DOHH2 (cell line): ENCODE measurements at regions not wholly inside any gene's neighbourhood (a gene's known extent, or its start where the extent isn't known, plus 50 kb on each side); places are given as distances from the start of the nearest gene placed in this dataset.

ENCODE experiments used
- H3F3A ChIP-seq: fragments of 200-600 bp; sonication (generic), shearing (Covaris generic); 2 replicates; pipeline ENCODE4 v1.6.0; 2016; ENCODE audit warnings: antibody characterized with exemption, mild to moderate bottlenecking; ENCODE audit not compliant: control insufficient read depth, insufficient read depth
- H3K27ac ChIP-seq: fragments of 200-600 bp; sonication (generic); 2 replicates; pipeline ENCODE4 v1.5.1; 2014; ENCODE audit warnings: low read depth, mild to moderate bottlenecking, low read length, moderate library complexity
- H3K27me3 ChIP-seq: fragments of 200-600 bp; sonication (generic); 2 replicates; pipeline ENCODE4 v1.6.1; 2014; ENCODE audit warnings: mild to moderate bottlenecking, low read length, mixed read lengths; ENCODE audit not compliant: control insufficient read depth
- H3K36me3 ChIP-seq: fragments of 200-600 bp; sonication (generic); 2 replicates; pipeline ENCODE4 v1.6.1; 2014; ENCODE audit warnings: mild to moderate bottlenecking, low read length, moderate library complexity, mixed read lengths; ENCODE audit not compliant: control insufficient read depth
- H3K4me1 ChIP-seq: fragments of 200-600 bp; sonication (generic); 2 replicates; pipeline ENCODE4 v1.6.1; 2014; ENCODE audit warnings: mild to moderate bottlenecking, low read length, mixed read lengths; ENCODE audit not compliant: control insufficient read depth
- H3K4me2 ChIP-seq: fragments of 200-600 bp; sonication (generic); 2 replicates; pipeline ENCODE4 v1.6.0; 2014; ENCODE audit warnings: mild to moderate bottlenecking, low read length, moderate library complexity
- H3K4me3 ChIP-seq: fragments of 200-600 bp; sonication (generic); 2 replicates; pipeline ENCODE4 v1.5.1; 2014; ENCODE audit warnings: mild to moderate bottlenecking, low read length, mixed read lengths
- H3K79me2 ChIP-seq: fragments of 200-600 bp; sonication (generic); 2 replicates; pipeline ENCODE4 v1.6.1; 2014; ENCODE audit warnings: mild to moderate bottlenecking, low read length, mixed read lengths; ENCODE audit not compliant: control insufficient read depth
- H3K9me2 ChIP-seq: fragments of 200-600 bp; sonication (generic); replicated peaks from 2 replicates; pipeline ENCODE4 v1.6.1; 2014; ENCODE audit warnings: mild to moderate bottlenecking, low read length, mixed read lengths; ENCODE audit not compliant: control insufficient read depth
- H3K9me3 ChIP-seq: fragments of 200-600 bp; sonication (generic); 2 replicates; pipeline ENCODE4 v1.6.1; 2014; ENCODE audit warnings: antibody characterized with exemption, low read length, mixed read lengths; ENCODE audit not compliant: control insufficient read depth, insufficient read depth
- H4K20me1 ChIP-seq: fragments of 200-600 bp; sonication (generic); 2 replicates; pipeline ENCODE4 v1.6.0; 2014; ENCODE audit warnings: low read depth, mild to moderate bottlenecking, antibody characterized with exemption, low read length, moderate library complexity; ENCODE audit not compliant: control insufficient read depth, insufficient read depth
- CTCF ChIP-seq: fragments of 200-600 bp; sonication (generic); IDR thresholded peaks from one replicate; pipeline ENCODE4 v1.5.1; 2014; ENCODE audit warnings: antibody characterized with exemption, mild to moderate bottlenecking, low read depth, low read length; ENCODE audit not compliant: poor library complexity, severe bottlenecking
- EZH2phosphoT487 ChIP-seq: fragments of 200-600 bp; sonication (generic); IDR thresholded peaks from 2 replicates; pipeline ENCODE4 v1.6.1; 2017; ENCODE audit warnings: borderline replicate concordance, mild to moderate bottlenecking, antibody characterized with exemption, low read length, moderate library complexity, mixed read lengths

- Histone ChIP-seq H3F3A (no peaks in the 10 kb centered on the region), H3K27ac (no peak overlapping the region), H3K4me1 (no peaks in the 10 kb centered on the region), H3K36me3 (no peaks in the 10 kb centered on the region), H3K9me2 (no peaks in the 10 kb centered on the region), H3K27me3 (no peaks in the 10 kb centered on the region), H3K79me2 (no peaks in the 10 kb centered on the region), H3K9me3 (no peaks in the 10 kb centered on the region), H4K20me1 (no peaks in the 10 kb centered on the region), H3K4me3 (no peak overlapping the region), H3K4me2 (no peak overlapping the region)
- TF ChIP-seq EZH2phosphoT487 (no peak), CTCF (no peak)
These were observed 282.6 kb downstream of the SMARCA2 start for GRCh38 chr9:2297771-2298170.

GRCh38 chr9:2298217-2298616 lies 283.1 kb downstream of the SMARCA2 start:
- H3K4me2 ChIP-seq: no peak overlapping the region
- no peaks in the 10 kb centered on the region for H3K27me3 ChIP-seq
- H4K20me1 ChIP-seq: no peaks in the 10 kb centered on the region
- H3K9me2 ChIP-seq: no peaks in the 10 kb centered on the region
- no peaks in the 10 kb centered on the region for H3K9me3 ChIP-seq
- H3K27ac ChIP-seq: no peak overlapping the region
- no peaks in the 10 kb centered on the region for H3K4me1 ChIP-seq
- no peak overlapping the region for H3K4me3 ChIP-seq
- no peaks in the 10 kb centered on the region for H3K36me3 ChIP-seq
- H3F3A ChIP-seq: no peaks in the 10 kb centered on the region
- H3K79me2 ChIP-seq: no peaks in the 10 kb centered on the region
- TF ChIP-seq EZH2phosphoT487 (no peak), CTCF (no peak)

- H3K27me3 ChIP-seq: no peaks in the 10 kb centered on the region
- no peak overlapping the region for H3K27ac ChIP-seq
- no peaks in the 10 kb centered on the region for H3K9me3 ChIP-seq
- H3K4me1 ChIP-seq: no peaks in the 10 kb centered on the region
- no peaks in the 10 kb centered on the region for H3F3A ChIP-seq
- H4K20me1 ChIP-seq: no peaks in the 10 kb centered on the region
- no peak for TF ChIP-seq EZH2phosphoT487
- TF ChIP-seq CTCF: no peak
- H3K4me3 ChIP-seq: no peak overlapping the region
- no peaks in the 10 kb centered on the region for H3K36me3 ChIP-seq
- H3K4me2 ChIP-seq: no peak overlapping the region
- H3K9me2 ChIP-seq: no peaks in the 10 kb centered on the region
- H3K79me2 ChIP-seq: no peaks in the 10 kb centered on the region
These were observed 284.2 kb downstream of the SMARCA2 start for GRCh38 chr9:2299156-2299842.
